Natural killer cell treated with Interleukin-12 subunit alpha and Interleukin-12 subunit beta and Interleukin-15 and Interleukin-18, amount 100 ng/mL, for 72 hours (primary cell): ENCODE measurements at regions not wholly inside any gene's neighbourhood (a gene's known extent, or its start where the extent isn't known, plus 50 kb on each side); places are given as distances from the start of the nearest gene placed in this dataset.

Experiments used
- ATAC-seq, 2 donors: fragments of 150-1000 bp; cut with Tn5 transposase in 1 of 2; sonication (Bioruptor Pico), chemical (Tn5 transposase) in 1 of 2; 2 replicates each; pipeline ENCODE4 v1.10.0; 2021
- DNase-seq: peaks from one replicate; pipeline ENCODE4 v3.0.0; 2022; ENCODE audit warnings: low spot score
- H3K27ac Mint-ChIP-seq, 2 donors: 1 replicate in 1 of 2; 2 replicates in 1 of 2; pipeline ENCODE4 v1.8.0; 2022; ENCODE audit warnings: mixed read lengths in 2 of 2, mild to moderate bottlenecking in 1 of 2, moderate library complexity in 1 of 2
- H3K27me3 Mint-ChIP-seq, 2 donors: 1 replicate in 1 of 2; 2 replicates in 1 of 2; pipeline ENCODE4 v1.8.0; 2022; ENCODE audit warnings: mixed read lengths in 2 of 2
- H3K36me3 Mint-ChIP-seq: one replicate; pipeline ENCODE4 v1.8.0; 2022; ENCODE audit warnings: mixed read lengths
- H3K4me1 Mint-ChIP-seq, 2 donors: 1 replicate in 1 of 2; 2 replicates in 1 of 2; pipeline ENCODE4 v1.8.0; 2022; ENCODE audit warnings: low read depth in 2 of 2, mixed read lengths in 2 of 2, mild to moderate bottlenecking in 1 of 2
- H3K4me3 Mint-ChIP-seq: one replicate; pipeline ENCODE4 v1.8.0; 2022; ENCODE audit warnings: mixed read lengths
- H3K9me3 Mint-ChIP-seq: 2 replicates; pipeline ENCODE4 v1.8.0; 2022; ENCODE audit warnings: mixed read lengths

DNA sequence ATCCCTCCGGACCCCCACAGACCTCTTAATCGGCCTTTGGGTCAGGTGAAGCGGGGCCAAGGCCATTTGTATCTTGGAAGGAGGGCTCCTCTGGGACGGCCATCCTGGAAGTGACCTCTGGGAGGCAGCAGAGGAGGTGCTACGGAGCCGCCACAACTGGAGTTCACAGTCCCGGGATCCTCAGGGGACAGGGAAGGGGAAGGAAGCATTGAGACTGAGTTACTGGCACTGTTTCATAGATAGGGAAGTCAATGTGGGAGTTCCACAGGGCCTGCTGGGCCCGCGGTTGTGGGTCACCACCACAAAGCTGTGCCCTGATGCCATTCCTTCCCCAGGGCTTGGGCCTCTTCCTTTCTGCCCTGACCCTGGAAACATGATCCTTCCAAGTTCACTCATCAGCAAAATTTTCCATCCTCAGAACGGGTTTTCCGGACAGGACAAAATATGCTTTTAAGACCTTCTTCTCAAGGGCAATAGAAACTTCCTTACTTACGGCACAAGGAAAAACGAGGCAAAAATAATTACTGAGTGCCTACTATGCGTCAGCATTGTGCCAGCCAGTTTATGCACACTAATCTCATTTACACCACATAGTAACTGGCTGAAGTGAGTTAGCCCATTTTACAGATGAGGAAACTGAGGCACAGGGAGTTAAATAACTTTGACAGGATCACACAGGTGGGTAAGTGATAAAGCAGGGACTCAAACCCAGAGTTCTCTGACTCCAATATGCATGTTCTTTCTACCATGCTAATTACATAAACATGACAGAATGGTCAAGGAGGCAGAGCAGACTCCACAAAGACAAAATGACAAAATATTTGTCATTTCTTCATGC, 143.8 kb downstream of the UNC5CL start:
- no peak for DNase-seq
- Mint-ChIP-seq H3K4me3 (no peak overlapping the region), H3K27me3 (peaks cover 12 to 36% of the 10 kb centered on the region in 2 donors), H3K4me1 (no peaks in the 10 kb centered on the region), H3K9me3 (no peaks in the 10 kb centered on the region), H3K27ac (no peak overlapping the region), H3K36me3 (no peaks in the 10 kb centered on the region)
- ATAC-seq, result no peak

DNA sequence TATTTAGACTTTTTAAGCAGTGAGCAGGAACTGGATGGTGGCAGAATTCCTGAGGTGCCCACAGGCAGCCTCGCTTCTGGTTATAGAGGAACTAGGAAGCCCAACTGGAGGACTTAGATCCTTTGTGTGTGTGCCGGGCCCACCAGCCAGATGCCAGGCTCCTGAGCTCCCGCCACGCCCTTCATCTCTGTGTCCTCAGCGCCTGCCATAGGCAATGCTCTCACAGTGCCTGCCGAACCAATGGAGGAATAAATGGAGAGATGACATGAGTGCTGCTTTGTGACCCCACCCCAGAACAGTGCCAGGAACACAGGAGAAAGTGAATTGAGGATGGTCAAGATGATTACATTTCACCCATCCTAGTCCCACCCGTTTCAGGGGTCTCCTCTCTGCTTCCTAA, 146.0 kb downstream of the UNC5CL start:
- no peaks in the 10 kb centered on the region for H3K4me1 Mint-ChIP-seq
- no peak overlapping the region for H3K27ac Mint-ChIP-seq
- H3K36me3 Mint-ChIP-seq, result no peaks in the 10 kb centered on the region
- peaks cover 8 to 31% of the 10 kb centered on the region in 2 donors for H3K27me3 Mint-ChIP-seq
- no peak for DNase-seq
- no peak for ATAC-seq
- no peaks in the 10 kb centered on the region for H3K9me3 Mint-ChIP-seq
- no peak overlapping the region for H3K4me3 Mint-ChIP-seq

DNA sequence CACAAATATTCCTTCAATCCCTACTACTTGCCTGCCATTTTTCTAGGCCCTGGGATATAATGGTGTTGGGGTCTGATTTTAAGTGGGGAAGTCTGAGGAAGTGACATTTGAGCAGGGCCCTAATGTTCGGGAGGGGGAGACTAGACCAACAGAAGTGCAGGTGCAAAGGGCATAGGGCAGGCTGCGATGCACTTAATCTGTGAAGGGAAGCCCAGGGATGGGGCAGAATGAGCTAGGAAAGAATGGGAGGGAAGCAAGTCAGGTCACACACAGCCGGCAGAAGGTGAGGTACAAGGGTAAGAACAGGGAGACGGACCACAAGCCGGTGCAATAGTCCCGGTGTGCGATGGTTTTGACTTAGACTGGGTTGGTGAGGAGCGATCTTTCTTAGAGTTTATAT, 146.8 kb downstream of the UNC5CL start:
- ATAC-seq, result no peak
- Mint-ChIP-seq H3K27me3 (peaks cover 8 to 28% of the 10 kb centered on the region in 2 donors), H3K9me3 (no peaks in the 10 kb centered on the region), H3K4me1 (no peaks in the 10 kb centered on the region), H3K36me3 (no peaks in the 10 kb centered on the region), H3K27ac (no peak overlapping the region), H3K4me3 (no peak overlapping the region)
- no peak for DNase-seq

DNA sequence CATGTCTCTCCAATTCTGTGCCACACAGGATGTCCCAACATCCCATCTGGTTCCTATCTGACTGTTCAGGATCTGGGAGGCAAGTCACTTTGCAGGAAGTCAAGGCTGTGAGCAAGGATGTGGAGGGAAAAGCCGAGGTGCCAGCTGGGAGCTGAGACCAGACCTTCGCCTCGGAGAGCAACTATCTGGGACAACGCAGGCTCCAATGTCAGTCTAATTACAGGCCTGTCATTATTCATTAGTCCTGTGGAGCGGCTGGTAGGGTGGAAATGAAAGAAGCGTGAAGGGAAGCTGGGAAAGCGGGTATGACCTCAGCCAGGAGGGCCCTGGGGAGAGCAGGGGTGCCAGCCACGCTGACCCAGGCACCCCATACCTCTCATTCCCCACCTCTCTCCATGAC, 147.3 kb downstream of the UNC5CL start:
- no peaks in the 10 kb centered on the region for H3K4me1 Mint-ChIP-seq

DNA sequence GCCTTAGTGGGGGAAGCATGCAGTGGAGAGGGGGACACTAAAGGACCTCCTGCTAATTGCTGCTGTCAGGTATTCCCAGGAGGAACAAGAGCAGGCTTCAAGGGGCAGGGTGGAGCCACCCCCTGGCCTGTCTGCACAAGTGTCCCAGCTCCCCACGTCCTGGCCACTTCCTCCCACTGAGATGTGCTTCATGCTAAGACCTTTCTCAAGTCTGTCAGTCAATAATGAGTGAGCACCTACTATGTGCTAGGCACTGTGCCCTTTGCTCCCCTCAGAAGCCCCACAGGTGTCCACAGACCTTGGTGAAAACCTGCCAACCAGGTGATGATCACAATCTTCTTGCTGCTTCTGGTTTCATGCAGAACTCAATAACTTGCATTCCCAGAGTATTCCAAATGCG, 147.9 kb downstream of the UNC5CL start:
- H3K27ac Mint-ChIP-seq, result no peak overlapping the region
- H3K4me1 Mint-ChIP-seq, result no peaks in the 10 kb centered on the region
- no peaks in the 10 kb centered on the region for H3K9me3 Mint-ChIP-seq
- H3K4me3 Mint-ChIP-seq, result no peak overlapping the region
- DNase-seq, result no peak
- ATAC-seq, result no peak
- H3K27me3 Mint-ChIP-seq, result peaks cover 13 to 28% of the 10 kb centered on the region in 2 donors
- H3K36me3 Mint-ChIP-seq, result no peaks in the 10 kb centered on the region

More for the DNA sequence above, 147.3 kb downstream of the UNC5CL start:
- ATAC-seq (no peak), DNase-seq (no peak)
- Mint-ChIP-seq H3K27me3 (peaks cover 8 to 24% of the 10 kb centered on the region in 2 donors), H3K36me3 (no peaks in the 10 kb centered on the region), H3K9me3 (no peaks in the 10 kb centered on the region), H3K27ac (no peak overlapping the region), H3K4me3 (no peak overlapping the region)

DNA sequence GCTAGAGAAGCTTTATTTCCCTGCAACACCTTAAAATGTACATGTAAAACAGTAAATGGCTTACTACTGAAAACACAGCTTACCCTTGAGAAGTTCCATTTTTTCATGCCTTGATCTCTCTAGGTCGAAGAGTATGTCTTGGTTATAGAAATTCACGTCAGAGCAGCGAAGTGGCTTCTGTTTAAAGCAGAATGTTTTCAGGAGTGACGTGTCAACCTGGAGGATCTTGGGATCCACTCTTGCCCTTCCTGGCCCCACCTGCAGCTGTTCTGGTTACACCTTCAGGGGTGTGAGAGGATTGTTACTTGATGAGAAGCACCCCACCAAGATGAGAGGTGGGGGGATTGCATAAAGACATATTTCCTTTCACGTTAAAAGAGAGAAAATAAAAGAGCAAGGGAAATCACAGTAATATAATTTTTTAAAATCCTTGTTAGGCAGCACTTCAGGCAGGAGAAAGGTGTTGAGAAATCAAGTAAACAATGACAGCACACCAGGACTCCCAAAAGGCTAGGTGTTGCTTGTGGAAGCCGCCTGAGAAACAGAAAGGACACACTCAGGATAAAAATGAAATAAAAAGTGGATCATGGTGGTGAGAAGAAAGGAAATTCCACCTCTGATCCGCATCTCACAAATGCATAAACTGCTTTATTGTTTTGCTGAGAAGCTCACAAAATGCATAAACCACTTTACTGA, 149.7 kb downstream of the UNC5CL start:
- no peak overlapping the region for H3K27ac Mint-ChIP-seq
- no peak overlapping the region for H3K4me3 Mint-ChIP-seq
- H3K9me3 Mint-ChIP-seq, result no peaks in the 10 kb centered on the region
- no peaks in the 10 kb centered on the region for H3K4me1 Mint-ChIP-seq
- ATAC-seq (no peak), DNase-seq (no peak)
- peaks cover 13 to 33% of the 10 kb centered on the region in 2 donors for H3K27me3 Mint-ChIP-seq
- H3K36me3 Mint-ChIP-seq, result no peaks in the 10 kb centered on the region

DNA sequence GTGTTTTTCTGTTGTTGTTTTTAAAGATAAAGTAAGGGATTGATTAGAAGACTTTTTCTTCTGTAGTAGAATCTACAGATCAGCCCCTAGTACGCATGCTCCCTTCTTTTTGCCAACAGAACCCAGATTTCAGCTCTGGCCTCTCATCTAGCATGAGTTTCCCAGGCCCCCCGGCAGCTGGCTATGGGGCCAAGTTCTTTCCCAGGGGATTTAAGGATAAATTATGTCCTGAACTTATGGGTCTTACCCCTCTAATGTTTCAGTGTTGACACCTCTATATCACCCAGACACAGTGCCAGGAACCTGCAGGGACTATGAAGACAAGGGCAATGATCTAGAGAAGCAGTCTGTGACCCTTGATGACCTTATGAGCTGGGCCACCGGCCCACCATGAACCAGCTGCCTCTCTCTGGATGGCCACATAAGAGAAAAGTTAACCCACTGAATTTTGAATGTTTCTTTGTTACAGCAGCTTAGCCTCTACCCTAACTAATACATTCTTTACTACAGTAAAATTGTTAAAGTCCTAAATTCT, 150.5 kb downstream of the UNC5CL start:
- ATAC-seq (no peak), DNase-seq (no peak)
- H3K4me3 Mint-ChIP-seq, result no peak overlapping the region
- H3K9me3 Mint-ChIP-seq, result no peaks in the 10 kb centered on the region
- H3K27me3 Mint-ChIP-seq, result peaks cover 13 to 38% of the 10 kb centered on the region in 2 donors
- no peak overlapping the region for H3K27ac Mint-ChIP-seq
- H3K36me3 Mint-ChIP-seq, result no peaks in the 10 kb centered on the region
- no peaks in the 10 kb centered on the region for H3K4me1 Mint-ChIP-seq

DNA sequence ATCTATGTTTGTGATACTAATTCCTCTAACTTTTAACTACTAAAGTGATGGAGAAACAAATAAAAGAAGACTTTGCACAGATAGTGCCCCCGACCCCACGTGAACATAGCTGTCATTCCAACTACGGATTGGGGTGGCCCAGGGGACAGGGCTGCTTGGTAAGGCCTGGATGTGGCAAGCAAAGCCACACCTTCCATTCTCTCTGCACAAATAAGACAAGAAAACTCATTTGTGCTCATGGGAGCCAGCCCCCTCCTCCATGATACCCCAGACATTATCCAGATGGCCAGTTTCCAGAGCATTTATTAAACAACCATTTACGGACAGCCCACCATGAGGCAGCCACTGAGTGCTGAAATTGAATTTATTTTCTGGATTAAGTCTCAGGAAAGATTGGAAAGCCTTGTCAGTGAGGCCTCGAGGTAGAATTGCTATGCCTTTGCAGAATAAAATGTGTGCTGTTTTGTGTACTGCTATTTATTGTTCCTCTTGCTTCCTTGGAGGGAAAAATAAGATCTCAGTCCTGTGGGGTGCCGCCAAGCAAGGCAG, 151.2 kb downstream of the UNC5CL start:
- Mint-ChIP-seq H3K27me3 (peaks cover 15 to 38% of the 10 kb centered on the region in 2 donors), H3K36me3 (no peaks in the 10 kb centered on the region), H3K4me3 (no peak overlapping the region), H3K9me3 (no peaks in the 10 kb centered on the region), H3K4me1 (no peaks in the 10 kb centered on the region), H3K27ac (no peak overlapping the region)
- no peak for DNase-seq
- no peak for ATAC-seq

DNA sequence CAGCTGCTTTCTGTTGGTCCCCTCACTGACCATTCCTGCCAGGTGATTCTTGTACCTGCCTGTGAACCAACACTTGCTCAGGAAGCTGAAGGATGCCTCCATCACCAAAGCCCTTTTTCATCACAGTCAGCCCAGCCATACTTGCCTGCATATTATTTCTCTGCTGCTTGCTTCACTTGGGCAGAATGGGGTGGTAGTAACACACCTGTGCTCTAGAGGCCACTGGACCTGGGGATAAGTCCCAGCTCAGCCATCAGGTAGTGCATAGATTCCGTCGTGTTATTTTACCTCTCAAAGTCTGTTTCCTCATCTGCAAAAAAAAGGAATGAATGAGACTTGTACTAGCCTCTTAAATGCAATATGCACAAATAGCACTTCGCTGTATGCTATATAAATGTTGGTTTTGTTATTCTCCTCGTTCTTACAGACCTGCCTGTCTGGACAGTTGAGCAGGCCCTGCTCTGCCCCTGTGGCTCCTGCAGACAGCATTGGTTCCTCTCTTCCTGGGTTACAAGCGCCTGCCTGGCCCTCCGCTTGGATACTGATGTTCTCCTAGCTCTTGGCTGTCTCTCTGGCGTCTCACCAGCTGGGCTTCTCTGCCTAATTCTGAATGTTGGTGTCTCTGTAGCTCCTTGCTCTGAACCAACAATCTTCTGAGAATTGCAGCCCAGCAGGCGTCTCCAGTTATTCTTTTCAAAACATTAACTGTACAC, 151.8 kb downstream of the UNC5CL start:
- no peak for ATAC-seq
- H3K36me3 Mint-ChIP-seq, result no peaks in the 10 kb centered on the region
- H3K27me3 Mint-ChIP-seq, result peaks cover 14 to 32% of the 10 kb centered on the region in 2 donors
- no peaks in the 10 kb centered on the region for H3K9me3 Mint-ChIP-seq
- no peak overlapping the region for H3K4me3 Mint-ChIP-seq
- no peak for DNase-seq
- no peak overlapping the region for H3K27ac Mint-ChIP-seq
- no peaks in the 10 kb centered on the region for H3K4me1 Mint-ChIP-seq

DNA sequence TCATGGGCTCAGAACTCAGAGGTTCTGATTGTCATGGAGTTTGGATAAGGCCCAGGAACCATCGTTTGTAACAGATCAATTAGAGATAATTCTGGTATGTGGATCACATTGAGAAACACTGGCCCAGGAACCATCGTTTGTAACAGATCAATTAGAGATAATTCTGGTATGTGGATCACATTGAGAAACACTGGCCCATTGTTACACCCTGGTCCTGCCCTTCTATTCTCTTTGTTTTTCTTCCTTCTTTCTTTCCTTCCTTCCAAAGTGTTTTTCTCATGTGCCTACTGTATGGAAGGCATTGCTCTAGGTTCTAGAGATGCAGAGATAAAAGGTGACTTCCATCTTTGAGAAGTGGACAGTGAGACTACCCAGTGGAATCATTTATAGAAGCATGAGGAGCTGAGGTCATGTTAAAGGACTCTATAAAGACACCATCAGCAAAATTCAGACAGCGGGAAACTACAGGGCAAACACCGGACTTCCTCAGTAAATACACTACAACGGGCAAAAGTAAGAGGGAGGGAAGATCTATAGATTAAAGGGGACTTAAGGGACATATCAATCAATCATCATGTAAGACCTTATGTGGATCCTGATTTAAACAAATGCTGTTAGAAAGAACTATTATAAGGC, 153.8 kb downstream of the UNC5CL start:
- Mint-ChIP-seq H3K27ac (no peak overlapping the region), H3K36me3 (no peaks in the 10 kb centered on the region)

DNA sequence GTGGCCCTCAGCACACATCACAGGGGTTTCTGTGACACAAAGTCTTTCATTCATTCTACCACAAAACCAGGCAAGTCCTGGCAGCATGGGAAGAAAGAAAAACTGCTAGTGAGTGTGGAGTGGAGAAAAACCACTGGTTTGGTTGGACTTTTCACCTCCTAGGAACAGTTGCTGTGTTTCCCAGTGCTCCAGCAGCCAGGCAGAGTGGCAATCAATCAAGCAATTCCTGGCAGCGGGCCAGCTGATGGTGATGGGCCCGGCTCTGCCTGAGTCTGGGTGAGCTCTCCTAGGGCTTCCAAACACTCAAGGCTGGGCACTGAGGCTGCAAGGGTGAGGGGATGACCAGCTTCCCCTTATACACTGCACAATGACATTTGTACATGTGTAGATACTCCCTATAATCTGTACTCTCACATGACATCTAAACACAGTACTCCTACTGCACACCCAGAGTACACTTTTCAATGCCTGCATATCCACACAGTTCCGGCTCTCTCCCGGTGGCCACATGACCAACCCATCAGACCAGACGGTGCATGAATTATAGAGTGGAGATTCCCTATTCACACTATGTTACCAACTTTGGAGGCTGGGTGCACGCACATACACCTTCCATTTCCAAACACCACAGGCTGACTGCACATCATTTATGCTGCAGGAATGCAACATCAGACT, 156.6 kb downstream of the UNC5CL start:
- Mint-ChIP-seq H3K27me3 (peaks cover 29 to 47% of the 10 kb centered on the region in 2 donors), H3K9me3 (peaks cover 3% of the 10 kb centered on the region), H3K4me3 (no peak overlapping the region), H3K27ac (no peak overlapping the region), H3K36me3 (no peaks in the 10 kb centered on the region), H3K4me1 (peaks cover 4 to 6% of the 10 kb centered on the region in 2 donors)
- ATAC-seq, result no peak
- no peak for DNase-seq

More for the DNA sequence above, 153.8 kb downstream of the UNC5CL start:
- ATAC-seq (no peak), DNase-seq (no peak)
- H3K4me1 Mint-ChIP-seq, result peaks cover 4 to 6% of the 10 kb centered on the region in 2 donors
- peaks cover 21 to 36% of the 10 kb centered on the region in 2 donors for H3K27me3 Mint-ChIP-seq
- no peaks in the 10 kb centered on the region for H3K9me3 Mint-ChIP-seq
- H3K4me3 Mint-ChIP-seq, result no peak overlapping the region

DNA sequence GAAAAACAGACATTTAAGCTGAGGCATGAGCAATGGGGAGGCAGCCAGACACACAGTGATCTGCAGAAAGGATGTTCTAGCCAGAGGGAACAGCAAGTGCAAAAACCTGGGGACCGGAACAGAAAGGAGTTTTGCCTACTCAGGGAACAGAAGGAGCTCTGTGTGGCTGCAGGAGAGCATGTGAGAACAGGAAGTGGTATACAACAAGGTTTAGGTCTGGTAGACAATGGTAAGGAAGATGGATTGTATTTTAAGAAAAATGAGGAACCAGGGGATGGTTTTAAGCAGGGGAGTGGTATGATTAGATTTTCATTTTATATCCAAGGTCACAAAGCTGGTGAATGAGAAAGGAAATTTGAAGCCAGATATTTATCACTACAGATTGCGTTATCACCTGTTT, 157.5 kb downstream of the UNC5CL start:
- DNase-seq, result no peak
- peaks cover 35 to 53% of the 10 kb centered on the region in 2 donors for H3K27me3 Mint-ChIP-seq

DNA sequence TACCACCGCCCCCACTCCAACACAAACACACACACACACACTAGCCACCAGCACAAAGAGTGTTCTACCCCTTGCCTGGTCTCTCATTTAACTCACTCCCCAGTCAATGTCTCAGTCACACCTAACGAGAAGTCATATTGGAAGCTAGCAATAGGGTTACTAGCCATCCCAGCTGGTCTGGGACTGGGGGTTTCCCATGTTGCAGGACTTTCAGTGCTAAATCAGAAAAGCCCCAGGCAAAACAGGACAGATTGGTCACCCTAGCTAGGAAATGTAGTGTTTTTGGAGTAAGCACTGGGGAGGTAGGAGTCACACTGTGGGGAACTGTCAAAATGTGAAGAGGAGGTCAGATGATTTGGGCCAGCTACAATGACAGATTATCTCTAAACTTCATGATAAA, 158.1 kb downstream of the UNC5CL start:
- peaks cover 3% of the 10 kb centered on the region for H3K9me3 Mint-ChIP-seq
- peaks cover 32 to 50% of the 10 kb centered on the region in 2 donors for H3K27me3 Mint-ChIP-seq
- ATAC-seq, result no peak
- DNase-seq, result no peak
- H3K4me3 Mint-ChIP-seq, result no peak overlapping the region
- H3K27ac Mint-ChIP-seq, result no peak overlapping the region
- no peaks in the 10 kb centered on the region for H3K36me3 Mint-ChIP-seq
- peaks cover 4 to 6% of the 10 kb centered on the region in 2 donors for H3K4me1 Mint-ChIP-seq

More for the DNA sequence above, 157.5 kb downstream of the UNC5CL start:
- Mint-ChIP-seq H3K27ac (no peak overlapping the region), H3K4me1 (peaks cover 4 to 6% of the 10 kb centered on the region in 2 donors), H3K4me3 (no peak overlapping the region), H3K9me3 (peaks cover 3% of the 10 kb centered on the region), H3K36me3 (no peaks in the 10 kb centered on the region)
- no peak for ATAC-seq
